Cardiac septum (tissue), 1 donor: ENCODE measurements at regions not wholly inside any gene's neighbourhood (a gene's known extent, or its start where the extent isn't known, plus 50 kb on each side); places are given as distances from the start of the nearest gene placed in this dataset.

Source experiments
- DNase-seq: peaks from one replicate; pipeline ENCODE4 v3.0.0-alpha.2; 2020; ENCODE audit warnings: low spot score
- intact Hi-C: fragments of 100-400 bp; cut with DNase I; formaldehyde crosslinking; loops from one replicate; pipeline ENCODE4 v1.14.0; 2022
- donor health status: DM: no; HTN: no; CAD: no.

DNA sequence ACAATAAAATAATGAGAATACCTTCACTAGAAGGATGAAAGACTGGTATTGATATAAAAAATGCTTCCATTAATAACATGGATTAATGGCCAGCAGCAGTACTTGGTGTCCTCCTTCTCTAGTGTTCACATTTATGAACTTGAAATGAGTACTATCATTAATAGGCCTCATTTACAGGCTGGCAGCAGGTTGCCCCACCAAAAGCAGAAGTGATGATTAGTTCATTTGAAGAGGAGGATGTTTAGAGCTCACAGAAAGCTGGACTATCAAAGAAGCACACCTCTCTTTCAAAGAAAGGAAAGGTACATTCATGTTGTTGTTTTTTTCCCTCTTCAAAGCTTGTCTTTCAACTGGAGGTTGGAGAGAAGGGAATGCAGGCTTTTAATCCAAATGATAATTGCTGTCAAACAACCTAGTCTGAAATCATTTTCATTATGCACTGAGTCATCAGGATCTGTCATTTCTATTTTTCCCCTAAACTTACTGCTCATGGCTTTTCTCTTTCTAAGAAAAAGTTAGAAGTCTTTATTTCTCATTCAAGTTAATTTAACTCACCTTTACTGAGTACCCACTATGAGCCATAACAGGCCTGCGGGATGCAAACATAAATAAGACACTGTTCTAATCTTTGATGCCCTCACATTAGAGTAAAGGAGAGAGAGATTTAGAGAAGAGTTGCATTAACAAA lies 157.9 kb upstream of the GRIP1 start:
- DNase-seq: no peak
- intact Hi-C loops: no loop called here

- DNase-seq: no peak
- intact Hi-C loops: no loop called here
Observed at GRCh38 chr12:66837311-66837627, 158.4 kb upstream of the GRIP1 start.

DNA sequence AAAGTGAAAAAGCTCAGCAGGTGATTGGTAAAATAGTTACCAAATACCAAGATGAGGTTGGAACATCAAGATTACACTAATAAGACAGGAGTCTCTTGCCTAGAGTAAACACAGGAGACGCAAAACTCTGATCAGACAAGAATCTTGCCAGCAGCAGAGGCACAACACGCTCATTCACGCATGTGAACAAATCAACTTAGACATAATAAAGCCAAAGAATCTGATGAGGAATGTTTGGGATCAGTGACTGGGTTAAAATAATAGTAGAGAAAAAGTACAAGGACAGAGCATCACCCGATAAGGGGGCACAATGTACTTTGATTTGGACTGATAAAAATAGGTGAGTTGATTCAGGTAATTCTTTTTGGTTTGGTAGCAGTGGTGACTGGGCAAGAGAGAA lies 159.5 kb upstream of the GRIP1 start:
- intact Hi-C loops: no loop called here

DNA sequence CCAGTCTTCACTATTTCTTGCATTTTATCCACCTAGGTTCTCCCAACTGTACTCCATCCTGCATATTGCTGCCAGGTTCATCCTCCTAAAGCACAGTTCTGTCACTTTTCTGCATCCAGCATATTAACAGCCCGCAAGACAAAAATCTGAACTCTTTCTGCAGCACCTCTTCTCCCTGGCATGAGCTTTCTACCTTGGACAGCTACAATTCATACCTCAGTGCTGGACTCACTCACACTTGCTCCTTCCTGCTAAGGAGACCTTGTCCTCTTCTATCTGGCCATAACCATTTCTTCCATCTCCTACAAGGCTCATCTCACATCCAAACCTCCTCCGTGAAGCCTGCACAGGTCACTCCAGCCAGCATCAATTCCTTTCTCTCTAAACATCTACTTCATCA lies 170.1 kb upstream of the GRIP1 start:
- DNase-seq: no peak
- intact Hi-C loops: no loop called here

More for the DNA sequence above, 159.5 kb upstream of the GRIP1 start:
- DNase-seq: no peak

DNA sequence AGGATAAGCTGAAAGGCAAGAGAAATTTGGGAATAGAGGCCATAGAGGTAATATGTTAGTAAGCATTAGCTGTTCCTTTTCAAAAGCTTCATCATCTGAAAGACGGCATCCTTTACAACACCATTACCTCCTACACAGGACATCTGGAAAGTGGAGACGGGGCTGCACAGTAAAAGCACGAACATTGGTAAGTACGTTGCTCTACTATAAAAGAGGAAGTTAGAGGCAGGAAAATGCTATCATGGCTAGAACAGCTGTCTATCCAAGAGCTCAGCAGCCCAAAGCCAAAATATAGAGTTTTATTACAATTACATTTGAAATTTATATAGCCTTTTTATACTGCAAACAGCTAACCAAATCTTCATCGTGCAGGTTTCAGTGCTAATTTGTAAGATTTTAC lies 172.3 kb upstream of the GRIP1 start:
- no peak for DNase-seq
- intact Hi-C loops: no loop called here

DNA sequence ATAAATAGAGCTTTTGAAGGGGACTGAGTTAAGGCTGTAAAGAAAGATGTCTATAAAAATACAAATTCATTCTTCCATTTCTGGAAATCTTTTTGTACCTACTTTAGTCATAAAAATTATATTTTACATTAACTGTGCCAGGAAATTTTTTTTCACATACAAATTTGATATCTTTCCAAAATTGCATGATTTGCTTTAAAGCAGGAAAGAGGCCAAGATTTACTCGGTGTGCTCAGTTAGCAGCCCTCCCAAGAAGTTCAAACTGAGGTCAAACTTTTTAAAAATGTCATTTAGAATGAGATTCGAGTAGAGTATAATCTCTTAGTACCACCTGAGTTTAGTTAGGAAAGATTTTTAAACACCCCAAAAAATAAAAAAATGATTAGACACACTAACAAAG lies 173.2 kb upstream of the GRIP1 start:
- intact Hi-C loops: no loop called here
- DNase-seq: no peak

DNA sequence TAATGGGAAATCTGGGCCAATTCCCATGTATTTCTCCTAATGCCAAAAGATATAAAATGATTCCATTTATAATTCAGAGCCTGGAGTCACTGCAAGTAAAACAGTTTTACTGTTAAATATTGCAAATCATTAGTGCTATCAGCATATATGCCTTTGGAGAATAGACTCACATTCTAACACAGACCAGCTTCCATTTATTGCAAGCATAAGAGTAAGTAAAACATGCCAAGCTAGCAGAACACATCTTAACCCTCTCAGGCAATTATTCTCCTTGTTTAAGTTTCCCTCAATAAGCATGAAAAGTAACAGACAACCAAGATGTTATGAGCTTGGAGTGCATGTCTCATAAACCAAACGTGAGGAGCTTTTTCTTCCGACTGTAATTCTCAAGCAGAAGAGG lies 173.9 kb upstream of the GRIP1 start:
- intact Hi-C loops: no loop called here
- DNase-seq: no peak

- intact Hi-C loops: loop anchor here (2.0 kb wide), 1 partner anchor 171 kb away; no protein-coding TSS in a partner anchor
- DNase-seq: no peak
Observed at GRCh38 chr12:66859751-66860440, 181.0 kb upstream of the GRIP1 start.

DNA sequence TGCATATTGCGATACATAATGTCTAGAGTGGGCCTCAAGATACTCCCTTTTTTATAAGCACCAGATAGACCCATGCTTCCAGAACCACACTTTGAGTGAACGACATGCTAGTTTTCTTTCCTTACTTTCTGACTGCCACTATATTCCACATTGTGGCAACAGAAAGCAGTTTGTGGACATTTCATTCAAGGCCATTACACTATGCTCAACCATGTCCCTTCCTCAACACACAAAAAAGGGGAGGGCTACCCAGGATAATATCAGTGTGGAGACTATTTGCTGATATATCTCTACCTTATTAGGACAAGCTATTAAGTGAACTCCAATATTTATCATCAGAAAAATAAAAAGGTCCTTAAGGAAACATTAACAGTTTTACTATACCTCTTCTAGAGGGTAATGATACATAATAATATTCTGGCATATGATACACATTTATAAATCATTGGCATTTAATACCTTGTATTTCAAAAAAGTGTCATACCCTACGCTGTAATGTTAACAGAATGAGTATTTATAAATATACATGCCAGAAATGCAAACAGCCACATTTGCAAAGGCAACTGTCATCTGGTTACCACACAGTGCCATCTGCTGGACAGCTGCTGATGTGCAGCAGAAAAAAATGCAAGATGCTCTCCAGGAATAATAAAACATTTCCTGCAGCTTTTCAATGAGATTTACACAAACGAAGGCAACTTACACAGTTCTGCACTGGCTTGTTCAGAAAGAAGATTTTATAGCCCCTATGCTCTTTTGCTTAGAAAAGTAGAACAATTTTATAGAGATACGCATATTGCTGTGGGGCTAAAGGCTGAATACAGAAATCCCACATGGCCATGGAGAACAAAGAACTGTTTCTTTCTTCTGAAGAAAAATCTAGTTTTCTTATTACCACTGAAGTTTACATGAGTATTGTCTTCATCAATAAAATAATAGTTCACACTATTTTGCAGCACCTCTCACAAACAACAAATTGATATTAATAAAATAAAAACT lies 182.2 kb upstream of the GRIP1 start:
- no peak for DNase-seq
- intact Hi-C loops: loop anchor here (2.0 kb wide), 1 partner anchor 172 kb away; no protein-coding TSS in a partner anchor

DNA sequence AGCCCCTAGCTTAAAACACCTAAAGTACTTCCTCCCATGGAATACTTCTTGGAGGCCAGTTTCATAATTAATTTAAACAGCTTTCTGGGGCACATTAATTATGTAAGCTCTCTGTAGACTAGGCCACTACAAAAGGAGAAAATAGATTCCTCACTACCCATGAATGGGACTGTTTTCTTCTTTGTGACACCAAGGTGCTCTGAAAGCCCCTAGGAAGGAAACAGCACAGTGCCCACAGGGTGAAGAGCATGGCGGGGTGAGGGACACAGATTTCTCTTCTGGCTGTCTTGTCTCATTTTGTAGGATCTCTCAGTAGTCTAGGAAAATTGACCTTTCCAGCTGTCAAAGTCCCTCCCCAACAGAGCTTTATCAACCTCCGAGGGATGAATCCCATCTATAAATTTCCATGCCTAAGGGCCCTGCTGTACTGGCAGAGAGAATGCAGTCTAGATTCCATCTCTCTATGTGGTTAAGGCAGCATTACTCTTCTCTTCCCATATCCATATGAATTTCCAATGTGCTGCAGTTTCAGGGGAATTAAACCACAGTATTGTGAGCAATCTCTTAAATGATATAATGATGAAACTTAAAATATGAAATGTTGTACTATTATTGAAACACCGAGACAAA lies 183.6 kb upstream of the GRIP1 start:
- no peak for DNase-seq
- intact Hi-C loops: no loop called here

- intact Hi-C loops: no loop called here
- no peak for DNase-seq
Observed at GRCh38 chr12:66863276-66863675, 184.4 kb upstream of the GRIP1 start.

DNA sequence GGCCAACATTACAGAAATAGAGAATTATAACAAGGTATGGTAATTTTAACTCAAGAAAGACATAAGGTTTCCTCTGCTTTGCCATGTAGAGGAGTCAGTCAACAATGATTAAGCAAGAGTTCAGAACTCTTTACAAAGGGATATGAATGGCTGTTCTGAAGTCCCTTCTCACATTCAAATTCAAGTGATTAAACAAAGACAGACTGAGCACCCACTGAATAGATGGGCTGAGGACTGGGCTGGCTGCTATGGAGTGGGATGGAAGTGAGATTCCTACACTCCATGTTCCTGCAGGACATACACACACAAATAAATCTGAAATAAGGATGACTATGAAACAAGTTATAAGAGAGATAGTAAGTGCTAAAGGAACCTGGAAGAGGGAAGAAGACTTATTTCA lies 199.0 kb upstream of the GRIP1 start:
- no peak for DNase-seq

DNA sequence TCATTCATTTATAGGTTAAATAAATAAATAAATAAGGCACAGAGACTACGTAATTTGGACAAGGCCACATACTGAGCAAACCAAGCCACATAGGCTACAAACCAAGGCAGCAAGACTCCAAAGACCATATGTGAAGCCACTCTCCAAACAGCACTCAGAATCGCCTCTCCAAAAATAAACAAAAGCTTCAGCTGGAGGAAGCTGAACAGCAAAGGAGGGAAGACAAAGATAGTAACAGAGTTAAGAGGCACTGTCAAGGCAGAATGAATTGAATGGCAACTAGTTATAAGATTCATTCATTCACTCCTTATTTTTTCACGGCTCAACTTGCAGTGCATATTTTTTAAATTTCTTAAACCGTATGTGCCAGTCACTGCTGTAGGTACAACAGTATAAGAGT lies 200.5 kb upstream of the GRIP1 start:
- intact Hi-C loops: no loop called here
- DNase-seq: no peak

More for the DNA sequence above, 199.0 kb upstream of the GRIP1 start:
- intact Hi-C loops: no loop called here

DNA sequence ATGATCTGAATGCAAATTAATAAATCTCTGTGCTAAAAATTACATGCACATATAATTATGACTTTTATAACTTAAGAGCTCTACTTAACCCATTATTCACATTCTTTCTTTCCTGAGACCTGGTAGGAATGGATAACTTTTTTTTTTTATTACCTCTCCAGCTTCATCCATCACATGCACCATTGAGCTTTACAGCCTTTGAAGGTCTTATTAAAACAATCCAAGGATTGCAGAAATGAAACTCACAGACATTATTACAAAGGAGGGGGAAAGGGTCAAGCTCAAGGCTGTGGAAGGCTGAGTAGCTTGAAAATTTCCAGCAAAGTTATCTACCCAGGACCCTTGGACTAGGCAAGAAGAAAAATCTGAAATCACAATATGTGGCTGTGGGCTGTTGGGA lies 202.5 kb upstream of the GRIP1 start:
- intact Hi-C loops: no loop called here
- no peak for DNase-seq

GRCh38 chr12:66884091-66884490 lies 205.2 kb upstream of the GRIP1 start:
- intact Hi-C loops: no loop called here

DNA sequence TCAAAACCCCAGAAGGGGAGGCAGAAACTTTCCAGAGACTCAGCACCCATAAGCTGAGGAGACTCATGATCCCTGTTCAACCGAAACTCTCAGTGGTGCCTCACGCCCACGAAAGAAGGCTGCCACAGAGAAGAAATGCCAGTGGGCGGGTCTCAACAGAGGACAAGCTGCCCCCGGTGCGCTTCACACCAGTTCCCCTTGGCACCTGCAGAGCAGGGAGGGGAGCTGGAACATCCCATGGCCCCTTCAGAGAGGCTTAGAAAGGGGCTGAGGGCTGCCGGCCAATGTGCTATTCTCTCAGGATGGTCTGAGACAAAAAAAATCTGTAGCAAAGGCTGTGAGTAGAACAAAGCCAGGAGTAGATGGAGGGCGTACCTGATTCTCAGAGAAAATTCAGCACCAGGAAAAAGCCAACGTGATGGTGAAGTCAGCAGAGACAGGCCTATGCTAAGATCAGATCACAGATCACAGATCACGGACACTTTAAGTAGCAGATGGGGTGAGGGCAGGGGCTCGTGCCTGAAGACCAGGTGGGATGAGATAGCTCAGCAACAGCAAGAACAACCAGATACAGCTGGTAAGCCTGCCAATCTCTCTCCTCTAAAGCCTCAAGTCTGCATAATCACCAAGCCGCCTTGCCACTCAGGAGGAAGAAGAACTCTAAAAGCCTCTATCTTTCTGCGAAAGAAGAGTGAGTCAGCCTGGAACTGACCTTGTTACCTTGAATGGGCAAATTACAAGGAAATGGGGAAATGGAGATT lies 206.4 kb upstream of the GRIP1 start:
- intact Hi-C loops: no loop called here
- no peak for DNase-seq

More at GRCh38 chr12:66884091-66884490, 205.2 kb upstream of the GRIP1 start:
- DNase-seq: no peak

GRCh38 chr12:66896797-66897196 lies 217.9 kb upstream of the GRIP1 start:
- intact Hi-C loops: no loop called here
- DNase-seq: no peak

DNA sequence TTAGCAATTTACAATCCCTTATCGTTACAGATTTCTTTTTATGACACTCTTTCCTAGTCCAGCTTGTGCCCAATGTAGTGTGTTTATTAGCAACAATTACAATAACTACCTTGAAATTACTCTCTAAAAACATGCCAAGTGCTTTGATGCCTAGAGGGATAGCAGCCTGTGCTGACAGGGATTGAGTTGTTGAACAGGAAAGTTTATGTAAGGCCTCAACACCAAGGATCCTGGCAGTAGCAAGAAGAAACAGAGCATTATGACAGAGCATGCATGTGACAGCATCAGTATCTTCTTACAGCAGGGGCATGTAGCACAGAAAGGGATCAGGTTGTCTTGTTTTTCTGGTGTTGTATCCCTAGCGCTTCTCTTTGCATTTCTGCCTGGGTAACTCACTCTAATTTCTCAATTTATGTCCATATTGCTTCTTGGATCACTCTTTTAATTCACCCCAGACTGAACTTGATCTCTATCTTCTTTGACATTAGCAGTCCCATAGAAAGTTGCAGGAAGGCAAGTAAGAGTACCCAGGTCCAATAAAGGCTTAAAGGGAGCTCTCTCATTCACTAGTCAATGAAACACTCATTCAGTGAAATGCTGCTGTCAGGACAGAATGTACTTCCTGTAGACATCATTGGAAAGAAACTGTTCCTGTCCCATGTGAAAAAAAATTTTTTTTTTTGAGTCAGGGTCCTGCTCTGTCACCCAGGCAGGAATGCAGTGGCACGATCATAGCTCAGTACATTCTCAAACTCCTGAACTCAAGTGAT lies 220.0 kb upstream of the GRIP1 start:
- intact Hi-C loops: no loop called here
- no peak for DNase-seq
